HL-60 (cell line): ENCODE measurements at regions not wholly inside any gene's neighbourhood (a gene's known extent, or its start where the extent isn't known, plus 50 kb on each side); places are given as distances from the start of the nearest gene placed in this dataset.

Experiments used
- DNase-seq, 2 experiments: peaks; one replicate each; pipeline ENCODE4 v3.0.0-alpha.2; 2010 to 2020; ENCODE audit warnings: low read depth in 1 of 2, low spot score in 1 of 2
- H3K27ac ChIP-seq: fragments of 250-450 bp; sonication (Bioruptor Pico); replicated peaks from 2 replicates; pipeline ENCODE4 v1.5.1; 2020; ENCODE audit warnings: mild to moderate bottlenecking, moderate library complexity
- H3K27me3 ChIP-seq: fragments of 250-450 bp; sonication (Bioruptor Pico); 2 replicates; pipeline ENCODE4 v1.5.1; 2021; ENCODE audit warnings: mild to moderate bottlenecking, moderate library complexity; ENCODE audit not compliant: insufficient read depth, poor library complexity, severe bottlenecking
- H3K4me3 ChIP-seq: replicated peaks from 2 replicates; pipeline ENCODE4 v1.5.1; 2011; ENCODE audit warnings: mild to moderate bottlenecking, control low read depth, low read length; ENCODE audit not compliant: insufficient read depth
- GABPA ChIP-seq: IDR thresholded peaks from 2 replicates; pipeline ENCODE4 v1.6.1; 2012; ENCODE audit warnings: low read depth
- POLR2AphosphoS5 ChIP-seq: IDR thresholded peaks from 2 replicates; pipeline ENCODE4 v1.6.1; 2012; ENCODE audit warnings: low read depth
- SPI1 ChIP-seq: IDR thresholded peaks from 2 replicates; pipeline ENCODE4 v1.6.1; 2012; ENCODE audit warnings: low read depth, mild to moderate bottlenecking, borderline replicate concordance
- TF ChIP-seq, protein P1 (sequence below): IDR thresholded peaks from one replicate; pipeline ENCODE4 v1.5.1; 2011; ENCODE audit warnings: low read length, control low read depth, inconsistent platforms; ENCODE audit not compliant: insufficient read depth
- TF ChIP-seq, protein P2 (sequence below): IDR thresholded peaks from 2 replicates; pipeline ENCODE4 v1.6.1; 2012; ENCODE audit warnings: low read depth; ENCODE audit not compliant: insufficient replicate concordance

DNA sequence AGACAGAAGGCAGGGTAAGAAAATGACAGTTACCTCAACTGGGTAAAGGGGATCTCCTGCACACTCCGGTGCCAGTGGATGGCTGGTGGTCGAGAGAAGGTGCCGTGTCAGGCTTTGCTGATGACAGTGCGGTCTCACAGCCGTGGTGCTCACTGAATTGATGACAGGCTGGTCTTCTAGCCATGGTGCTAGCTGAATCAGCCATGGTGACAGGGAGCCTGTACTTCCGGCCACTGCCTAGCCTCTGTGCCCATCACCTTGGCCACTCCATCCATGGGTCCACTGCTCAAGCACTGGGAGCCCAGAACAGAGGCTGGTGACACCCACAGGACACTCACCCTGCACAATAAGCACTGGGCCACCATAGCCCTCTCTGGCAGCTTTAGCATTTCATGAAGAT, 315.9 kb downstream of the FBXO15 start:
- TF ChIP-seq, protein P1, sequence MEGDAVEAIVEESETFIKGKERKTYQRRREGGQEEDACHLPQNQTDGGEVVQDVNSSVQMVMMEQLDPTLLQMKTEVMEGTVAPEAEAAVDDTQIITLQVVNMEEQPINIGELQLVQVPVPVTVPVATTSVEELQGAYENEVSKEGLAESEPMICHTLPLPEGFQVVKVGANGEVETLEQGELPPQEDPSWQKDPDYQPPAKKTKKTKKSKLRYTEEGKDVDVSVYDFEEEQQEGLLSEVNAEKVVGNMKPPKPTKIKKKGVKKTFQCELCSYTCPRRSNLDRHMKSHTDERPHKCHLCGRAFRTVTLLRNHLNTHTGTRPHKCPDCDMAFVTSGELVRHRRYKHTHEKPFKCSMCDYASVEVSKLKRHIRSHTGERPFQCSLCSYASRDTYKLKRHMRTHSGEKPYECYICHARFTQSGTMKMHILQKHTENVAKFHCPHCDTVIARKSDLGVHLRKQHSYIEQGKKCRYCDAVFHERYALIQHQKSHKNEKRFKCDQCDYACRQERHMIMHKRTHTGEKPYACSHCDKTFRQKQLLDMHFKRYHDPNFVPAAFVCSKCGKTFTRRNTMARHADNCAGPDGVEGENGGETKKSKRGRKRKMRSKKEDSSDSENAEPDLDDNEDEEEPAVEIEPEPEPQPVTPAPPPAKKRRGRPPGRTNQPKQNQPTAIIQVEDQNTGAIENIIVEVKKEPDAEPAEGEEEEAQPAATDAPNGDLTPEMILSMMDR, result no peak
- TF ChIP-seq POLR2AphosphoS5 (no peak), SPI1 (no peak), GABPA (no peak)
- TF ChIP-seq, protein P2, sequence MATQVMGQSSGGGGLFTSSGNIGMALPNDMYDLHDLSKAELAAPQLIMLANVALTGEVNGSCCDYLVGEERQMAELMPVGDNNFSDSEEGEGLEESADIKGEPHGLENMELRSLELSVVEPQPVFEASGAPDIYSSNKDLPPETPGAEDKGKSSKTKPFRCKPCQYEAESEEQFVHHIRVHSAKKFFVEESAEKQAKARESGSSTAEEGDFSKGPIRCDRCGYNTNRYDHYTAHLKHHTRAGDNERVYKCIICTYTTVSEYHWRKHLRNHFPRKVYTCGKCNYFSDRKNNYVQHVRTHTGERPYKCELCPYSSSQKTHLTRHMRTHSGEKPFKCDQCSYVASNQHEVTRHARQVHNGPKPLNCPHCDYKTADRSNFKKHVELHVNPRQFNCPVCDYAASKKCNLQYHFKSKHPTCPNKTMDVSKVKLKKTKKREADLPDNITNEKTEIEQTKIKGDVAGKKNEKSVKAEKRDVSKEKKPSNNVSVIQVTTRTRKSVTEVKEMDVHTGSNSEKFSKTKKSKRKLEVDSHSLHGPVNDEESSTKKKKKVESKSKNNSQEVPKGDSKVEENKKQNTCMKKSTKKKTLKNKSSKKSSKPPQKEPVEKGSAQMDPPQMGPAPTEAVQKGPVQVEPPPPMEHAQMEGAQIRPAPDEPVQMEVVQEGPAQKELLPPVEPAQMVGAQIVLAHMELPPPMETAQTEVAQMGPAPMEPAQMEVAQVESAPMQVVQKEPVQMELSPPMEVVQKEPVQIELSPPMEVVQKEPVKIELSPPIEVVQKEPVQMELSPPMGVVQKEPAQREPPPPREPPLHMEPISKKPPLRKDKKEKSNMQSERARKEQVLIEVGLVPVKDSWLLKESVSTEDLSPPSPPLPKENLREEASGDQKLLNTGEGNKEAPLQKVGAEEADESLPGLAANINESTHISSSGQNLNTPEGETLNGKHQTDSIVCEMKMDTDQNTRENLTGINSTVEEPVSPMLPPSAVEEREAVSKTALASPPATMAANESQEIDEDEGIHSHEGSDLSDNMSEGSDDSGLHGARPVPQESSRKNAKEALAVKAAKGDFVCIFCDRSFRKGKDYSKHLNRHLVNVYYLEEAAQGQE, result no peak
- DNase-seq, result no peak
- H3K4me3 ChIP-seq, result no peak overlapping the region
- no peaks in the 10 kb centered on the region for H3K27me3 ChIP-seq
- no peak overlapping the region for H3K27ac ChIP-seq

DNA sequence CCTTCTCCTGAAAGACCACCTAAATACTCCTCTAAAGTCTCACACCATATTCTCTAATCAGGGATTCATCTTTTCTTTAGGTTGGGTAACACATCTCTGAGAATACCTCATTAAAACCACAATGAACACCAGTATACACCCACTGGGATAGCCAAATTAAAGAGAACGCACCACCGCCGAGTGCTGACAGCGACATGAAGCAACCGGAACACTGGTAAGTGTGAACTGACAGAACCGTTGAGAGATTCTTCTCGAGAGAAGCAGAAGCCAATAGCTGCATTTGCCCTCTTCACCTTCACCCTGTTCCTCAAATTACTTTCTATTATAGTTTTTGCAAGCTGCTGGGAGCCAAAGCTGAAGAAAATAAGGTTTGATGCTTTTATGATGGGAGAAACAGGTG, 318.5 kb downstream of the FBXO15 start:
- TF ChIP-seq, protein P1, result no peak
- TF ChIP-seq, protein P2, result no peak
- TF ChIP-seq SPI1 (no peak), POLR2AphosphoS5 (no peak), GABPA (no peak)
- Histone ChIP-seq H3K27me3 (no peaks in the 10 kb centered on the region), H3K4me3 (no peak overlapping the region), H3K27ac (no peak overlapping the region)
- DNase-seq, result no peak

DNA sequence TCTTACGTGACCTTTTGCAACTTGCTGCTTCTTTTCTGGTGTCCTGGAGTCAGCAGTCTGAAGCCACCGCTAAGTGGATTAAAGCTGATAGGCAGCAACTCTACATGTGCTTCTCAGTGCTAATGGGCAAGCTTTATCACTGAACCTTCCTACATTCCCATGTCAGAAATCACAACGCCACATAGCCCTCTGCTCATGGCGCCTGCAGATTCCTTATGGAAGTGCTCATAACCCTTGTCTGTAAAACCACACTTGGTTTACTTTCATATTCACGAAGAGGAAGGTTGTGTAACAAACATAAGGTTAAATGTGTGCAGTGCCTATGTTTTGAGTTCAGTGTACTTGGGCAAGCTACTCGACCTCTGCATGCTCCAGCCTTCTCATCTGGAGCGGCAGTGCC, 319.8 kb downstream of the FBXO15 start:
- no peak for DNase-seq
- Histone ChIP-seq H3K27me3 (no peaks in the 10 kb centered on the region), H3K4me3 (no peak overlapping the region), H3K27ac (no peak overlapping the region)
- TF ChIP-seq GABPA, result no peak
- no peak for TF ChIP-seq SPI1
- no peak for TF ChIP-seq POLR2AphosphoS5
- TF ChIP-seq, protein P1, result no peak
- TF ChIP-seq, protein P2, result no peak
